Small intestine (tissue), 7 donors: ENCODE measurements at regions not wholly inside any gene's neighbourhood (a gene's known extent, or its start where the extent isn't known, plus 50 kb on each side); places are given as distances from the start of the nearest gene placed in this dataset.

ENCODE experiments used
- DNase-seq, 2 donors: peaks; one replicate each; pipeline versions ENCODE4 v3.0.0 to v3.0.0-alpha.2; 2013
- FAIRE-seq: peaks from 2 replicates; lab custom pipeline; 2012; peaks lifted over from hg19 to GRCh38; lab: Jason Lieb, UNC
- H3K27ac ChIP-seq, 3 donors: one replicate each; pipeline ENCODE4 v1.5.1; 2013; ENCODE audit warnings: low read length in 2 of 3, mild to moderate bottlenecking in 2 of 3, control low read depth in 1 of 3, inconsistent platforms in 1 of 3, low read depth in 1 of 3, moderate library complexity in 1 of 3
- H3K27me3 ChIP-seq, 3 donors: one replicate each; pipeline ENCODE4 v1.6.1; 2013; ENCODE audit warnings: low read length in 3 of 3, inconsistent platforms in 1 of 3; ENCODE audit not compliant: control insufficient read depth in 3 of 3, insufficient read depth in 3 of 3
- H3K36me3 ChIP-seq, 3 donors: one replicate each; pipeline ENCODE4 v1.6.1; 2013; ENCODE audit warnings: low read length in 3 of 3, inconsistent platforms in 1 of 3, low read depth in 1 of 3, mild to moderate bottlenecking in 1 of 3, moderate library complexity in 1 of 3; ENCODE audit not compliant: control insufficient read depth in 3 of 3, insufficient read depth in 2 of 3
- H3K4me1 ChIP-seq, 3 donors: one replicate each; pipeline ENCODE4 v1.6.1; 2013; ENCODE audit warnings: low read length in 2 of 3, inconsistent platforms in 1 of 3, low read depth in 1 of 3, mild to moderate bottlenecking in 1 of 3, moderate library complexity in 1 of 3; ENCODE audit not compliant: control insufficient read depth in 3 of 3, insufficient read depth in 2 of 3
- H3K4me3 ChIP-seq, 3 donors: one replicate each; pipeline ENCODE4 v1.5.1; 2013; ENCODE audit warnings: low read length in 3 of 3, control low read depth in 1 of 3, inconsistent platforms in 1 of 3, low read depth in 1 of 3, mild to moderate bottlenecking in 1 of 3, moderate library complexity in 1 of 3
- H3K9me3 ChIP-seq, 2 donors: one replicate each; pipeline ENCODE4 v1.6.1; 2013; ENCODE audit warnings: low read depth in 1 of 2, low read length in 1 of 2; ENCODE audit not compliant: control insufficient read depth in 2 of 2, insufficient read depth in 1 of 2
- WGBS, 3 donors: extraction: QIAGEN DNeasy Blood & Tissue Kit; methylation state at CpG; one replicate each; pipeline ENCODE4 v1.1.7; 2013; 5-methylcytosine and 5-hydroxymethylcytosine counted together
- donor health status: healthy with polysubstance abuse.
- donor health status: control.
- donor health status: control.
- donor health status: Bipolar disorder and iron deficiency.
- donor health status: healthy.

DNA sequence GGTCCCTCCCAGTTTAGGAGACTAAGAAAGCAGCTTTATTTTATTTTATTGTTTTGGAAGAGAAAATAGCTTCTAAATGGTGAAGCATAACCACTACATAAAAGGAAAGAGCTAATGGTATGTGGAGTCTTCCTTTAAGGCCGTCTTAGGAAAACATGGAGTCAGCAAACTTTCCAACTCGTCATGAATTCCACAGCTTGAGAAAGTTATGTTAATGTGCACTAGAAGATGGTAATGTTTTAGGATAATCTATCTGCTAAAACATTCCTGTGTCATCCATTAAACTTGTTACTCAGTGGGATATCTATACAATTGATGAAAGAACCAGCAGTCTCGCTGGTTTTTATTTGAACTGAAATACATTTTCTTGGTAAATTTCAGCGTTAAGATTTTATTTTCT, 448.4 kb upstream of the SEL1L start:
- 81 to 91% (median 83%) methylated on average over 4 of the region's 4 CpGs for WGBS, 3 donors
- Histone ChIP-seq H3K4me3 (no peak overlapping the region), H3K27me3 (no peaks in the 10 kb centered on the region), H3K9me3 (no peaks in the 10 kb centered on the region), H3K4me1 (peaks cover 0 to 28% (median 0%) of the 10 kb centered on the region in 3 donors), H3K27ac (peak overlapping the region in 1 of 3 donors; percentile 63), H3K36me3 (no peaks in the 10 kb centered on the region)
- DNase-seq (no peak), FAIRE-seq (no peak)

GRCh38 chr14:81986005-81986404, 452.4 kb upstream of the SEL1L start:
- Histone ChIP-seq H3K4me3 (no peak overlapping the region), H3K9me3 (no peaks in the 10 kb centered on the region), H3K27ac (peak overlapping the region in 1 of 3 donors; percentile 10), H3K36me3 (no peaks in the 10 kb centered on the region), H3K27me3 (no peaks in the 10 kb centered on the region), H3K4me1 (peaks cover 0 to 17% (median 0%) of the 10 kb centered on the region in 3 donors)
- no peak for FAIRE-seq
- peak; percentile 60 for DNase-seq

DNA sequence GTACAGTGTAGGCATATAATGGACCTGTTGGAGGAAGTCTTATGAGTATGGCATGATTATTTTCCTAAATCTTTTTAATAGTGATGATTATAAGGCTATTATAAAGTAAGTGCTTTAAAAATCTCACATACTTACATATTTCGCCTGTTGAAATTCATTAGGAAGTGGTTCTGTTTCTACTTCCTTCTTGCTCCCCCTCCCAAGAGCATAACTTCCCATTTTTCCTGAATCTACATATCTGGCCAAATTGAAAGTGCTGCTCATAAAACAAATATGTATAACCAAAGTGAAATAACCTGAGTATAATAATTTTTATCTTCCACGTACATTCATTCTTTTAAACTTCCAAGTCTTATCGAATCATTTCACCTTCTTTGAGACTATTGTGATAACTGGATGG, 455.6 kb upstream of the SEL1L start:
- Histone ChIP-seq H3K4me1 (peaks cover 0 to 8% (median 0%) of the 10 kb centered on the region in 3 donors), H3K9me3 (no peaks in the 10 kb centered on the region), H3K27ac (no peak overlapping the region), H3K27me3 (no peaks in the 10 kb centered on the region), H3K4me3 (no peak overlapping the region), H3K36me3 (no peaks in the 10 kb centered on the region)
- WGBS, 3 donors, result 69 to 85% (median 76%) methylated on average over 3 of the region's 3 CpGs
- FAIRE-seq (no peak), DNase-seq (no peak)

DNA sequence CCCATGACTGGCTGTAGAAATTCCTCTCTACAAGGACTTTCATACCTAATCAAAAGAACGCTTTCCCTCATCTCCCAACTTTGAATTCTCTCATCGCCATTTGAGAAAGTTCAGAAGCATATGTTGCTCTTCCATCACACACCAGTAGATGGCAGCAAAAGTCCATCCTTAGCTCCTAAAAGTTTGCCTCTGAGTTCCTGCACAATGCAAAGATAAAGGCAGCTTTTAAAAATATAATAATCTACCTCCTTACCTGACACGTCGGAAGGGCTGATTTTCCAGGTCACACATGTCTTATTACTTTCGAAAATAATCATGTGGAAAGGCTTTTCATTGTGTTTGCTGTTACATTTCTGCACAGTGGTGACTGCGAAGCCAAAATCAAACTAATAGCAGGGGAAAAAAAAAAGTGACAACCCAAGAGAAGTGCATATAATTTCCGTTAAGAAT, 456.7 kb upstream of the SEL1L start:
- no peaks in the 10 kb centered on the region for H3K36me3 ChIP-seq
- WGBS, 3 donors, result 16 to 21% (median 16%) methylated on average over 7 of the region's 7 CpGs
- H3K9me3 ChIP-seq, result no peaks in the 10 kb centered on the region
- no peak overlapping the region for H3K4me3 ChIP-seq
- peaks cover 0 to 8% (median 0%) of the 10 kb centered on the region in 3 donors for H3K4me1 ChIP-seq
- no peaks in the 10 kb centered on the region for H3K27me3 ChIP-seq
- FAIRE-seq (no peak), DNase-seq (peak; percentile 67 to 72)
- H3K27ac ChIP-seq, result no peak overlapping the region

GRCh38 chr14:81991998-81992397, 458.3 kb upstream of the SEL1L start:
- Histone ChIP-seq H3K36me3 (no peaks in the 10 kb centered on the region), H3K27me3 (no peaks in the 10 kb centered on the region), H3K4me3 (no peak overlapping the region), H3K27ac (no peak overlapping the region), H3K4me1 (no peaks in the 10 kb centered on the region), H3K9me3 (no peaks in the 10 kb centered on the region)
- DNase-seq, result no peak
- FAIRE-seq, result no peak
- 63 to 85% (median 83%) methylated on average over 1 of the region's 1 CpG for WGBS, 3 donors

DNA sequence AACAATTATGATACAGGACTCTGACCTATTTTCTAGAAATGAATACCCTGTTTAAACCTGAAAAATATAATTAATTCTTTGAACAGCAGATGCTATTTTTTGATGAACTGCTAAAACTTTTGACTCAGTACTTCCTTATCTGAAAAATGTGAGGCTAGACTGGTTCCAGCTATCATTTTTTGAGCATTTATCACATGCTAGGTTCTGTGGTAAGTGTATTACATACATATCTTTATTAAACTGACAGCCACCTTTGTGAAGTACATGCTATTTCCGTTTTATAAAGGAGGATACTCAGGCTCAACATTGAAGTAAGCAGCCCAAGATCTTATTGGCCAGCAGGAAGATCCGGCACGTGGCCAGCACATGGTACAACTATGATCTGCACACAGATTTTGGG, 459.8 kb upstream of the SEL1L start:
- FAIRE-seq, result no peak
- no peak overlapping the region for H3K4me3 ChIP-seq
- H3K4me1 ChIP-seq, result no peaks in the 10 kb centered on the region
- no peak for DNase-seq
- H3K27ac ChIP-seq, result no peak overlapping the region
- H3K36me3 ChIP-seq, result no peaks in the 10 kb centered on the region
- WGBS, 3 donors, result 78 to 82% (median 81%) methylated on average over 3 of the region's 3 CpGs
- no peaks in the 10 kb centered on the region for H3K27me3 ChIP-seq
- no peaks in the 10 kb centered on the region for H3K9me3 ChIP-seq

GRCh38 chr14:82003426-82003825, 469.8 kb upstream of the SEL1L start:
- Histone ChIP-seq H3K27ac (no peak overlapping the region), H3K4me3 (no peak overlapping the region), H3K36me3 (no peaks in the 10 kb centered on the region), H3K4me1 (no peaks in the 10 kb centered on the region), H3K9me3 (no peaks in the 10 kb centered on the region), H3K27me3 (no peaks in the 10 kb centered on the region)
- FAIRE-seq (no peak), DNase-seq (no peak)
- 47 to 70% (median 50%) methylated on average over 1 of the region's 1 CpG for WGBS, 3 donors

DNA sequence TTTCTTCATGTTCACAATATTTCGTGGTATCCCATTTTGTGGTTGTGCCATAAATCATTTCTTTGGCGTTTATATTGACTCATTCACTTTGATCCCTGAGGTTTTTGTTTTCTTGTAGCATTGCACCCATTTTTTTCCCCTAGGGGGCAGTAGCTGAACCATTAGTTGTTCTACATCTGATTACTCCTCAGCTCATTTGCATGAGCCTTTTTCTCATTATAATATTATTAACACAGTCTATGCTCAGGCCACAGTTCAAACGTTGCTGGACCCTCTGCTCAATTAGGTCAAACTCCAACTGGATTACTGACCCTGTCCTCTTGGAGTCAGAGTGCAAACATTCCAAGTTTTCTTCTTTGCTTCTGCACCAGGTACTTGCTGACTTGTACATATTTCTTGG, 475.4 kb upstream of the SEL1L start:
- H3K9me3 ChIP-seq, result peaks cover 0 to 17% of the 10 kb centered on the region in 2 donors
- H3K27ac ChIP-seq, result no peak overlapping the region
- WGBS, 3 donors, result 1 to 13% (median 7%) methylated on average over 3 of the region's 3 CpGs
- peaks cover 0 to 10% (median 2%) of the 10 kb centered on the region in 3 donors for H3K4me1 ChIP-seq
- no peaks in the 10 kb centered on the region for H3K27me3 ChIP-seq
- no peaks in the 10 kb centered on the region for H3K36me3 ChIP-seq
- DNase-seq (peak; percentile 41 to 74), FAIRE-seq (no peak)
- H3K4me3 ChIP-seq, result no peak overlapping the region

GRCh38 chr14:82009993-82010392, 476.3 kb upstream of the SEL1L start:
- H3K4me3 ChIP-seq, result no peak overlapping the region
- H3K9me3 ChIP-seq, result peaks cover 0 to 17% of the 10 kb centered on the region in 2 donors
- no peaks in the 10 kb centered on the region for H3K27me3 ChIP-seq
- H3K27ac ChIP-seq, result no peak overlapping the region
- FAIRE-seq (peak; percentile 86), DNase-seq (peak; percentile 76 to 92)
- no peaks in the 10 kb centered on the region for H3K36me3 ChIP-seq
- 15 to 65% (median 35%) methylated on average over 2 of the region's 2 CpGs for WGBS, 3 donors
- peaks cover 0 to 10% (median 2%) of the 10 kb centered on the region in 3 donors for H3K4me1 ChIP-seq
